ENCODE measurements at regions not wholly inside any gene's neighbourhood (a gene's known extent, or its start where the extent isn't known, plus 50 kb on each side); places are given as distances from the start of the nearest gene placed in this dataset.

DNA sequence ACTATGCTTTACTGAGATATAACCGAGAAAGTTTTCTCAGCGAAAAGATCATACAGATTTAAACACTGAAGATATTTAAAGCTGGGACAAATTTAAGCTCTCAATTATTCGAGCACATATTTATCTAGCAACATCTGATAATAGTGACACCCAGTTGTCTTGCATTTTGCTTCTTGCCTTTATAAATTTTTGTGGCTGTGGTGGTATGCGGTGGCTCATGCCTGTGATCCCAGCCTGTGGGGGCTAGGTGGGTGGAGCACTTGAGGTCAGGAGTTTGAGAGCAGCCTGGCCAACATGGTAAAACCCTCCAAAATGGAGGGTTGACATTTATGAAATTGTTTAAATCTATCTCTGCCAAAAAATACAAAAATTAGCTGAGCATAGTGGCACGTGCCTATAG, 312.2 kb downstream of the SPATA17 start:
- TF ChIP-seq, protein P1, sequence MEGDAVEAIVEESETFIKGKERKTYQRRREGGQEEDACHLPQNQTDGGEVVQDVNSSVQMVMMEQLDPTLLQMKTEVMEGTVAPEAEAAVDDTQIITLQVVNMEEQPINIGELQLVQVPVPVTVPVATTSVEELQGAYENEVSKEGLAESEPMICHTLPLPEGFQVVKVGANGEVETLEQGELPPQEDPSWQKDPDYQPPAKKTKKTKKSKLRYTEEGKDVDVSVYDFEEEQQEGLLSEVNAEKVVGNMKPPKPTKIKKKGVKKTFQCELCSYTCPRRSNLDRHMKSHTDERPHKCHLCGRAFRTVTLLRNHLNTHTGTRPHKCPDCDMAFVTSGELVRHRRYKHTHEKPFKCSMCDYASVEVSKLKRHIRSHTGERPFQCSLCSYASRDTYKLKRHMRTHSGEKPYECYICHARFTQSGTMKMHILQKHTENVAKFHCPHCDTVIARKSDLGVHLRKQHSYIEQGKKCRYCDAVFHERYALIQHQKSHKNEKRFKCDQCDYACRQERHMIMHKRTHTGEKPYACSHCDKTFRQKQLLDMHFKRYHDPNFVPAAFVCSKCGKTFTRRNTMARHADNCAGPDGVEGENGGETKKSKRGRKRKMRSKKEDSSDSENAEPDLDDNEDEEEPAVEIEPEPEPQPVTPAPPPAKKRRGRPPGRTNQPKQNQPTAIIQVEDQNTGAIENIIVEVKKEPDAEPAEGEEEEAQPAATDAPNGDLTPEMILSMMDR (IDR thresholded peaks at IDR 0.05): no peak
- TF ChIP-seq POLR2A (IDR thresholded peaks at IDR 0.05): no peak

Data from adrenal gland (tissue), 5 donors.